Fibroblast of mammary gland (primary cell): ENCODE measurements at regions not wholly inside any gene's neighbourhood (a gene's known extent, or its start where the extent isn't known, plus 50 kb on each side); places are given as distances from the start of the nearest gene placed in this dataset.
A peak's percentile ranks its signal among the peaks of the same experiment; 100 is the strongest.
"Not testable (repeated sequence)": the region's sequence is repeated elsewhere in the genome, so short reads cannot be mapped to it uniquely, and the experiment has no call there.

Experiments used
- DNase-seq: peaks from one replicate; pipeline ENCODE4 v3.0.0-alpha.2; 2010; ENCODE audit warnings: low read depth
- H3K4me3 ChIP-seq: 2 replicates; pipeline ENCODE4 v1.5.1; 2011; ENCODE audit warnings: low read depth, mild to moderate bottlenecking, low read length, moderate library complexity; ENCODE audit not compliant: control insufficient read depth
- CTCF ChIP-seq: conservative IDR thresholded peaks from 2 replicates; pipeline ENCODE4 v1.5.1; 2011; ENCODE audit warnings: low read depth, low read length, inconsistent platforms; ENCODE audit not compliant: control insufficient read depth, insufficient read depth

- DNase-seq: no peak
- TF ChIP-seq CTCF: no peak
- no peak overlapping the region for H3K4me3 ChIP-seq
These were observed 176.6 kb downstream of the VEGFC start for GRCh38 chr4:176616151-176616550.

GRCh38 chr4:176618138-176618537, 174.6 kb downstream of the VEGFC start:
- no peak for DNase-seq
- H3K4me3 ChIP-seq: no peak overlapping the region
- no peak for TF ChIP-seq CTCF

GRCh38 chr4:176619430-176619829, 173.3 kb downstream of the VEGFC start:
- no peak overlapping the region for H3K4me3 ChIP-seq
- DNase-seq: no peak
- TF ChIP-seq CTCF: no peak

- H3K4me3 ChIP-seq: no peak overlapping the region
- TF ChIP-seq CTCF: no peak
- peak; percentile 78 for DNase-seq
These were observed 170.3 kb downstream of the VEGFC start for GRCh38 chr4:176622251-176622948.

- not testable (repeated sequence) for DNase-seq, H3K4me3 ChIP-seq
These were observed 167.6 kb downstream of the VEGFC start for GRCh38 chr4:176624983-176625610.

- no peak for DNase-seq
- TF ChIP-seq CTCF: no peak
- no peak overlapping the region for H3K4me3 ChIP-seq
These were observed 164.8 kb downstream of the VEGFC start for GRCh38 chr4:176627916-176628315.

- H3K4me3 ChIP-seq: no peak overlapping the region
- peak; percentile 37 for DNase-seq
- no peak for TF ChIP-seq CTCF
These were observed 161.1 kb downstream of the VEGFC start for GRCh38 chr4:176631611-176632010.
